ENCODE measurements at regions not wholly inside any gene's neighbourhood (a gene's known extent, or its start where the extent isn't known, plus 50 kb on each side); places are given as distances from the start of the nearest gene placed in this dataset.
"Not testable (repeated sequence)": the region's sequence is repeated elsewhere in the genome, so short reads cannot be mapped to it uniquely, and the experiment has no call there.

GRCh38 chr9:135343837-135344522 is 135.6 kb upstream of the PPP1R26 start:
- DNase-seq, result peak; percentile 6 to 40

GRCh38 chr9:135344523-135344901 is 135.1 kb upstream of the PPP1R26 start:
- DNase-seq, result no peak

DNA sequence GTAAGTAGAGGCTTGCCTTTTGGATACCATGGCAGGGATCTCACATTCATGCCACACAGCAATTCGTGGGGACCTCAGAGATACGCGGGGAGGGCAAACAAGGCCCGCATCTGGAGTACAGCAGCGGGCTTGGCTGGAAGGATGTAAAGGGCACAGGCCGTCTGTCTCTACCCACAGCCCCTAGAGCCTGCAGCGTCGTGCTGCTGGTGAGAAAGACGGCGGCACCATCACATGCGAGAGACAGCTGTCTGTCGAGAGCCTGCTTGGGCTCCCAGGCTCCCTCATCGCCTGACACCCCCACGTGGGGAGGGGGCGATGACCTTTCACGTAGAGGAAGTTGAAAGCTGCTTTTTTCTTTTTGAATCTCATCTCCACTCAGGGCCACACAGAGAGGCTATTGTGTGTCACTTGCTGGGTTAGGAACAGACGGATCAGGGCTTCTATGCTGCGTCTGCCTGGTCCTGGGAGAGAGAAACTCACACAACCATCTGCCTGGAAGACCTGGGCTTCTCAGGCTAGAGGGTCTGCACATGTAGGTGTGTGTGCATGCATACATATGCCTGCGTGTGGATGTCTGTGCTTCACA is 134.6 kb upstream of the PPP1R26 start:
- no peak for DNase-seq

DNA sequence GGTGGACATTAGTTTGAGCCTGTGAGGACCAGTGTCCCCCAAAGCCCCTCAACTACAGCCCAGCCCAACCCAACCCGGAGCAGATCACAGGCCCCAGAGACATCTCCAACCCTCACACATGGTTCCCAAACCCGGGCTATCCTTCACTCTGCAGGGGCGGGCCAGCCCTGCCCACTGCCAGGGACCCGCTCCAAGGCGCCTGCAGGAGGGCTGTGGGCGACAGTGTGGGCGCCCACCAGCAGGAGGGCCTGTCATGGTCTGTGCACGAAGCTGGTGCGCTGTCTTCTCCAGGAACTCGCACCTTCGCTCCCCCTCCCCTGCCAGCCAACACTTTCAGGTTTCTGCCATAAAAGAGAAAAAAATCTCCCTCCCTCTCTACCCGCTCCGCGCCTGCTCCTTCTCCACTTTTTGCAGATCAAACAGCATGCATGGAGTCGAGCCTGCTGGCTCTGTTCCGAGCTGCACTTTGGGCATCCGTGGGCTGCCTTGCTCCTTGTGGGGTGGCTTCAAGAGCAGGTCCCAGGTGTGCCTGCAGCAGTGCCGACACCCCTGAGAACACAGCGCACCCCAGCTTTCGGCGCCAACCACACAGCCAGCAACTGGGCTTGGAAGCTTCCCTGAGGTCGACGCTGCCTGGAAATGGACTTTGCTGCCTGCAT is 133.7 kb upstream of the PPP1R26 start:
- no peak for DNase-seq

DNA sequence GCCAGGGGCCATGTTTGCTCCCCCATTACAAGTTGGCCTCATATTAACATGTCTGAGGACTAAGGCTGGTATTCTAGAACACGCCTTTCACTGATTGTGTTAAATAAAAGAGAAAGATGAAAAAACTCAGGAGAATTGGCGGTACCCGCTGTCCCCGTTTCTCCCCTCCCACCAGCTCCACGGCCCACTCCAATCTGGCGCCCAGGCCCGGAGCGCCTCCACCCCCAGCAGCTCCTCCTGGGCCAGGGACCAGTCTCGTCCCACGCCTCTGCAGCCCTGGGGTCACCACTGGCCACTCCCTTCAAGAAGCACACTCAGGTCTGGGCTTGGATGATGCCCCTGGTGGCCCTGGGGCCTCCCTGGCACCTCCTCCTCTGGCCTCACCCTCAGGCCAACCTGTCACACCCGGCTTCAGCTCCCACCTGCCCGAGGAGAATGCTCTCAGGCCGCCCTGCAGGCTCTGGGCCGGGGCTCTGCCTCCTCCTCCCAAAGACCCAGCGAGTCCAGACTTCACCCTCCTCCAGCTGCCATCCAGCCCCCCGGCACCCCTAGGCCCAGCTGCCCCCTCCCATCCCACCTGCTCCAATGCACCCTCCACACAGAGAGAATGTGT is 133.0 kb upstream of the PPP1R26 start:
- DNase-seq, result no peak

DNA sequence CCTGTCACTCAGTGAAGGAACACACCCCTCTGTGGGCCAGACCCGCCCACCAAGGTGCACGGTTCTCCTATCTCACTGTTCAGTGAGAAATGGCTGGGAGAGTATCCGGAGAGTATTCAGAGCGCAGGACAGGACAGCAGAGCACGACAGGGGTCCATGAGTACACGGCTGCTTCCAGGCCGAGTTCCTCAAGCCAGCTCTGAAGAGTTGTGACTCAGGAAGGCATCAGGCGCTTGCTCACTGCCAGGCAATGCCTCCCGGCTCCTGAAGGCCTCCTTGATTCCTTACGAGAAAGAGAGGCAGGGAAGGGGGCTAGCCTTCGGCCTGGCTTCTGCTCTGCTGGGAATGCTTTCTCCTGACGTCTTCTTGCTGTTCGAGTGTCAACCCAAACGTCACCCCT is 132.1 kb upstream of the PPP1R26 start:
- DNase-seq, result no peak

GRCh38 chr9:135348076-135348787 is 131.3 kb upstream of the PPP1R26 start:
- DNase-seq, result no peak

- no peak for DNase-seq
These were observed 130.8 kb upstream of the PPP1R26 start for GRCh38 chr9:135348788-135349150.

DNA sequence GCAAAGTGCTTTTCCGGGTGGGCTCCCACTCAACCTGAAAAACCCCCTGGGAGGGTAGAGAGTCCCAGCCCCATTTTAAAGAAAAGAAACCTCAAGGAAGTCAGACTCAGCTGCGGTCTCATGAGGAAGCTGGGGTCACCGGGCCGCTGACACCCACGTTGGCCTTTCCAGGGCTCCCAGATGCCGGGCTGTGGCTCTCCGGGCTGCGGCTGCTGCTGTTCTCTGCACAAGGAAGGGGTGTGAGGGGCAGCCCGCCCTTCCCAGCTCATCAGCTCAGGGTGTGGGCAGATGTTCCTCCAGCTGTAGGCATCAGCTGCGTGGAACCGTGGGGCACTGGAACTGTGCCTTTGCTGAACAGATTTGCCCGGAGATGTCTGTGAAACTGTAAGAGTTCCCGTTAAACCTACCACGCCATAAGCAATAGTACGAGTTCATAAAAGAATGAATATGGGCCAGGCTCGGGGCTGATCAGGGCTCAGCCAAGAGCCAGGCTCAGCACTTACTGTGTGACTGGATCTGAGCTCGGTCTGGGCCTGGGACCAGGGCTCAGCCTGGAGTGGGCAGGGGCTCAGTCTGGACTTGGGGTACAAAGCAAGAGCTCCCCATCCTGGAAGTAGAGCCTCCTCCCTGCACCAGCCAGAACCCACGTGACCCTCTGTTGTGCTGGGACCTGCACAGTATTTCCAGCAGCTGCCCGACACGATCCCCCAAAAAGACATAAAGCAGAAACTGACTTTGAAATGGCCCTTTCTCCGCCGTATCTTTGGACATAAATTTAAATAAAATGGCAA is 130.2 kb upstream of the PPP1R26 start:
- DNase-seq, result no peak

GRCh38 chr9:135350003-135350315 is 129.6 kb upstream of the PPP1R26 start:
- DNase-seq, result no peak

DNA sequence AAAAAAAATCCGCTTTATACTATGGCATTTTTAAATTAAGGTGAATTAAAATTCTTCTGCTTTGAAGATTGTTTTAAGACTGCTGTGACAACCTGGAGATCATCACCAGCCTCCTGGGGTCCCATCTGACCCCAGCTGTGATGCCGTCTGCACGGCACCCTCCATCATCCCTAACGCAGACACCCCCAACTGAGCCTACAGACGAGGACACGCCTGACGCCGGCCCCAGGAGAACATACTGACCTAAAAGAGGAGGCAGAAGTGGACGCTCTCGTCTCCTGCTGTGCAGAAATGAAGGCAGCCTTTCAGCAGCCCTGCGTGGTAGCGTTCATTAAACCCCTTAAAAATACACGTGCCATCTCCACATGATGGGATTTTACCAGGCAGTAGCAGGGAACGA is 125.6 kb upstream of the PPP1R26 start:
- no peak for DNase-seq

GRCh38 chr9:135355521-135356011 is 124.0 kb upstream of the PPP1R26 start:
- no peak for DNase-seq

DNA sequence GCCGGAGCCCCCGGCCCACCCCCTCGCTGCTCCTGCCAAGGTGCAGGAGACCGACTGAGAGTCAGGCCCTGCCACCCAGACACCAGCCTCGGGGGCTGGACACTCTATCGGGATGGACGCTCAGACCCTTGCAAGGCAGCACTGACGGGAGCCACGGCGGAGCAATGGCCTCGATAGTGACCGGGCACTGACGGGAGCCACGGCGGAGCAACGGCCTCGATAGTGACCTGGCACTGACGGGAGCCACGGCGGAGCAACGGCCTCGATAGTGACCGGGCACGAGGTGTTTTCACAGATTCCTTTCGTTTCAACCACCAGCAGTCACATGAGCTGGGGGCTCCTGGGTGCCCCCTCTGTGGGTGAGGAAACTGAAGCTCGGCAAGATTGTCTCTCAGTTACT is 123.6 kb upstream of the PPP1R26 start:
- no peak for DNase-seq

- no peak for DNase-seq
These were observed 122.8 kb upstream of the PPP1R26 start for GRCh38 chr9:135356796-135357195.

DNA sequence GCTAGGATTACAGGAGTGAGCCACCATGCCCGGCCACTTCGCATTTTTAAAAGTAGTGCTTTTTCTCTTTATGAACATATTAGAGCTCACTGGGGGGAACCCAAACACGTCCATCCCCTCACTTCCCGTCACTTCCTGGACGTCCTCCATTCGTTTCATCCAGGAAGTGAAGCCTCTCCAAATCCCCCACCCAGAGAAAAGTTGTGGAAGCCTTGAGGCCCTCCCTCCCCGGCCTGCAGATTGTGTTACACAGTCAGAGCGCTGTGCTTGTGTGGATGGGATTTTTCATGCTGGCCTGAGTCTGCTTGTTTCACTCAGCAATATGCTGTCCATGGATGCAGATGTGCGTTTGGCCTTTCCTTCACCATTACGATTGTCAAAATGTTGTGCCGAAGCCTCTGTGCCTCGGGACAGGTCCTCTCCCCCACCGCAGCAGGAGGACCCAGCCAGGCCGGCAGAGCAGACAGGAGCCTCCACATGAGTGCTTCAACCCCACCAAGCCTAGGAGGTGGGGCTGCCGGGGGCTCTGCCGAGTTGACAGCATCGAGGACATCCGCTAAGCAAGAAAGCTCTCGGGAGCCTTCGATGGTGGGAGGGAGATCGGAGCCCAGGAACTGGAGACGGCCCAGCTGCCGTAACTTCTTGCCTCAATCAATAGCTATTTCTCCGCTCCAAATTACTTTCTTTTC is 121.6 kb upstream of the PPP1R26 start:
- DNase-seq, result no peak

DNA sequence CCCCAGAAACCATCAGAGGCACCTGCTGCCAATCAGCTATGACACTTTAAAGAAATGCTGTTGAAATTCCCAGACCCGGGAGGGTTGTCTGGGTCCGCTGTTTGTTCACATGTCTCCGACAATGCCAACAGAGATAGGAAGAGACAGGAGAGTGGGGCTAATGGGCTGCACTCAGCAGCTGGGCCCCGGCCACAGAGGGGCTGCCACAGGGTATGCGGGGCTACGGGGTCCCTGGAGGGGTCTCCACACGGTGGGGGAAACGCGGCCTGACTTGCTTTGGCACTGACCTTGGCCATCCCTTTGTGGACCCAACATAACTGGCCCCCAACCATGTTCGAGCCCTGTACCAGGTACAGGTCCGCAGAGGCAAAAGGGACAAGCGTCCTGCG is 121.0 kb upstream of the PPP1R26 start:
- DNase-seq, result no peak

GRCh38 chr9:135359764-135360163 is 119.8 kb upstream of the PPP1R26 start:
- DNase-seq, result no peak

GRCh38 chr9:135360617-135361016 is 119.0 kb upstream of the PPP1R26 start:
- DNase-seq, result no peak

DNA sequence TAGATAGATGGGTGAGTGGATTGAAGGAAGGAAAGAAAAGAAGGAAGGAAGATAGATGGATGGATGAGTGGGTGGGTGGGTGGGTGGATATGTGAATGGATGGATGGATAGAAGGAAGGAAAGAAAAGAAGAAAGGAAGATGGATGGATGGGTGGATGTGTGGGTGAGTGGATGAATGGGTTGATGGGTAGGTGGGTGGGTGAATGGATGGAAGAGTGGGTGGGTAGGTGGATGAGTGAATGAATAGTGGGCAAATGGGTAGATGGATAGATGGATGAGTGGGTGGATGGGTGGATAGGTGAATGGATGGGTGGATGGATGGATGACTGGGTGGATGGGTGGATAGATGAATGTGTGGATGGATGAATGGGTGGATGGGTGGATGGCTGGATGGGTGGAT is 117.9 kb upstream of the PPP1R26 start:
- not testable (repeated sequence) for DNase-seq

DNA sequence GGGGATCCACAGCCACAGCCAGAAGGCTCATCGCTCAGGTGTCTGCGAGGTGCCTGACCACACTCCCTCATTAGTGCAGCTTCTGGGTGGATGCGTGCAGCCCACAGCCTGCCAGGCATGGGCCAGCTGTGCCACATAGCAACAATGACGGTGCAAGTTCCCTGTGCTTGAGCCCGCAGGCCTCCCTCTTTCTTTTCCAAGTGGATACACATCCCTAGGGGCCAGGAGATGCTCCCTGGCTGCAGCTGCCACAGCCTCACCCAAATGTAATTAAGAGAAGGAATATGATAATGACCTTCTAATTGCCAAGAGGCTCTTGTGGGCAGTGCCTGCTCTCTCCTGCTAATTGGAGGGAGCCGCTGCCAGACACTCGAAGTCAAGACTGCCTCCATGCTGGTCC is 116.0 kb upstream of the PPP1R26 start:
- DNase-seq, result no peak

GRCh38 chr9:135365013-135365768 is 114.4 kb upstream of the PPP1R26 start:
- DNase-seq, result no peak

Measured in NCI-H1930 (cell line).